T47D (cell line): ENCODE measurements at regions not wholly inside any gene's neighbourhood (a gene's known extent, or its start where the extent isn't known, plus 50 kb on each side); places are given as distances from the start of the nearest gene placed in this dataset.
A peak's percentile ranks its signal among the peaks of the same experiment; 100 is the strongest.

ENCODE experiments used
- DNase-seq, 2 experiments: peaks; one replicate each; pipeline versions ENCODE4 v3.0.0 to v3.0.0-alpha.2; 2011 to 2012; ENCODE audit warnings: low read depth in 1 of 2, low spot score in 1 of 2
- JUND ChIP-seq: IDR thresholded peaks from 2 replicates; pipeline ENCODE4 v1.6.1; 2012; ENCODE audit warnings: low read depth
- in situ Hi-C: cut with HindIII; loops from 2 replicates; pipeline ENCODE4 v1.10.0; 2016; ENCODE audit warnings: low sequenced_read_pairs, low pct_unique_long_range_greater_than_20kb

GRCh38 chr4:24024605-24025004 lies 134.8 kb upstream of the PPARGC1A start:
- in situ Hi-C loops, result no loop called here
- no peak for DNase-seq
- no peak for TF ChIP-seq JUND

- DNase-seq, result no peak
- TF ChIP-seq JUND, result no peak
- in situ Hi-C loops, result no loop called here
Observed at GRCh38 chr4:24024157-24024556, 134.3 kb upstream of the PPARGC1A start.

- in situ Hi-C loops, result no loop called here
- DNase-seq, result no peak
- TF ChIP-seq JUND, result no peak
Observed at GRCh38 chr4:24015782-24016181, 125.9 kb upstream of the PPARGC1A start.

- in situ Hi-C loops, result no loop called here
- DNase-seq, result no peak
- no peak for TF ChIP-seq JUND
Observed at GRCh38 chr4:24013668-24014422, 124.0 kb upstream of the PPARGC1A start.

GRCh38 chr4:24010994-24011393 lies 121.1 kb upstream of the PPARGC1A start:
- no peak for DNase-seq
- in situ Hi-C loops, result no loop called here
- no peak for TF ChIP-seq JUND

GRCh38 chr4:24010573-24010972 lies 120.7 kb upstream of the PPARGC1A start:
- in situ Hi-C loops, result no loop called here
- no peak for DNase-seq
- TF ChIP-seq JUND, result no peak

- no peak for DNase-seq
- in situ Hi-C loops, result no loop called here
- TF ChIP-seq JUND, result no peak
Observed at GRCh38 chr4:24007860-24008261, 118.0 kb upstream of the PPARGC1A start.

GRCh38 chr4:24006269-24006668 lies 116.4 kb upstream of the PPARGC1A start:
- no peak for DNase-seq
- in situ Hi-C loops, result no loop called here
- TF ChIP-seq JUND, result no peak

GRCh38 chr4:24003926-24004325 lies 114.1 kb upstream of the PPARGC1A start:
- TF ChIP-seq JUND, result no peak
- in situ Hi-C loops, result no loop called here
- DNase-seq, result no peak

- in situ Hi-C loops, result no loop called here
- no peak for TF ChIP-seq JUND
- no peak for DNase-seq
Observed at GRCh38 chr4:24003496-24003895, 113.6 kb upstream of the PPARGC1A start.

- no peak for TF ChIP-seq JUND
- in situ Hi-C loops, result no loop called here
- peak in 1 of 2 experiments; percentile 18 for DNase-seq
Observed at GRCh38 chr4:24002330-24002966, 112.6 kb upstream of the PPARGC1A start.

- DNase-seq, result no peak
- in situ Hi-C loops, result no loop called here
- TF ChIP-seq JUND, result no peak
Observed at GRCh38 chr4:24001486-24002329, 111.9 kb upstream of the PPARGC1A start.

GRCh38 chr4:24000470-24000831 lies 110.6 kb upstream of the PPARGC1A start:
- no peak for DNase-seq
- in situ Hi-C loops, result no loop called here

More at GRCh38 chr4:24000470-24000831, 110.6 kb upstream of the PPARGC1A start:
- no peak for TF ChIP-seq JUND
